ENCODE measurements at regions not wholly inside any gene's neighbourhood (a gene's known extent, or its start where the extent isn't known, plus 50 kb on each side); places are given as distances from the start of the nearest gene placed in this dataset.

- no peak for DNase-seq
Observed at GRCh38 chr1:191839891-191840290, 318.4 kb upstream of the RGS18 start.

- no peak for DNase-seq
Observed at GRCh38 chr1:191851799-191852595, 306.3 kb upstream of the RGS18 start.

GRCh38 chr1:191852907-191853306 lies 305.4 kb upstream of the RGS18 start:
- DNase-seq, result no peak

- no peak for DNase-seq
Observed at GRCh38 chr1:191857600-191857999, 300.7 kb upstream of the RGS18 start.

GRCh38 chr1:191865479-191865878 lies 292.8 kb upstream of the RGS18 start:
- no peak for DNase-seq

- no peak for DNase-seq
Observed at GRCh38 chr1:191866155-191866554, 292.1 kb upstream of the RGS18 start.

GRCh38 chr1:191869790-191870312 lies 288.4 kb upstream of the RGS18 start:
- DNase-seq, result no peak

GRCh38 chr1:191870490-191870889 lies 287.8 kb upstream of the RGS18 start:
- DNase-seq, result no peak

- DNase-seq, result no peak
Observed at GRCh38 chr1:191875994-191876393, 282.3 kb upstream of the RGS18 start.

- DNase-seq, result no peak
Observed at GRCh38 chr1:191876631-191877030, 281.6 kb upstream of the RGS18 start.

GRCh38 chr1:191882870-191883269 lies 275.4 kb upstream of the RGS18 start:
- no peak for DNase-seq

GRCh38 chr1:191886977-191887376 lies 271.3 kb upstream of the RGS18 start:
- DNase-seq, result no peak

- DNase-seq, result no peak
Observed at GRCh38 chr1:191888996-191889622, 269.2 kb upstream of the RGS18 start.

GRCh38 chr1:191889623-191890003 lies 268.6 kb upstream of the RGS18 start:
- DNase-seq, result no peak

- no peak for DNase-seq
Observed at GRCh38 chr1:191890433-191891088, 267.7 kb upstream of the RGS18 start.

GRCh38 chr1:191892716-191893115 lies 265.5 kb upstream of the RGS18 start:
- no peak for DNase-seq

- DNase-seq, result no peak
Observed at GRCh38 chr1:191895049-191895448, 263.2 kb upstream of the RGS18 start.

GRCh38 chr1:191895462-191896058 lies 262.7 kb upstream of the RGS18 start:
- no peak for DNase-seq

- DNase-seq, result no peak
Observed at GRCh38 chr1:191897134-191897533, 261.1 kb upstream of the RGS18 start.

- no peak for DNase-seq
Observed at GRCh38 chr1:191901651-191902050, 256.6 kb upstream of the RGS18 start.

GRCh38 chr1:191904991-191905390 lies 253.3 kb upstream of the RGS18 start:
- DNase-seq, result no peak

- DNase-seq, result no peak
Observed at GRCh38 chr1:191905781-191906180, 252.5 kb upstream of the RGS18 start.

- DNase-seq, result no peak
Observed at GRCh38 chr1:191907121-191907520, 251.1 kb upstream of the RGS18 start.
